LHCN-M2 (cell line): ENCODE measurements at regions not wholly inside any gene's neighbourhood (a gene's known extent, or its start where the extent isn't known, plus 50 kb on each side); places are given as distances from the start of the nearest gene placed in this dataset.
A peak's percentile ranks its signal among the peaks of the same experiment; 100 is the strongest.

Experiments used
- DNase-seq: peaks from one replicate; pipeline ENCODE4 v3.0.0-alpha.2; 2012; ENCODE audit warnings: low read depth

GRCh38 chr2:59998324-59998723, 555.1 kb downstream of the BCL11A start:
- DNase-seq, result no peak

DNA sequence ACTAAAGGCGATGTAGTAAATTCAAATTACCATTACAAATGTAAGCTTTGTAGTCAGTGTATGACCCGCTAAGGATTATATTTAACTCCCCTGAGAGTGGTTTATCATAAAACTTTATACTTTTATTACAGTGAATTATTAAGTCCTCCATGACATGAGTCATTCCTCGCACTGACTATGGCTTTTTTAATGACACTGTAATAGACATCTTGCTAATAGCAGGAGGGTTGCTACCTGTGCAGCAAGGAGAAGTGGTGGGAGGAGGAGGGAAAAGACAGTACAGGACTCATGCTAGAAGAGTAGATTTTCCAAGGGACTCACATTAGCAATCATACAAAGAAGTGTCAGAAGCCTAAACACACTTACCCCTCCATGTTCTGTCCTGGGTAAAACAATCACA, 556.1 kb downstream of the BCL11A start:
- no peak for DNase-seq

DNA sequence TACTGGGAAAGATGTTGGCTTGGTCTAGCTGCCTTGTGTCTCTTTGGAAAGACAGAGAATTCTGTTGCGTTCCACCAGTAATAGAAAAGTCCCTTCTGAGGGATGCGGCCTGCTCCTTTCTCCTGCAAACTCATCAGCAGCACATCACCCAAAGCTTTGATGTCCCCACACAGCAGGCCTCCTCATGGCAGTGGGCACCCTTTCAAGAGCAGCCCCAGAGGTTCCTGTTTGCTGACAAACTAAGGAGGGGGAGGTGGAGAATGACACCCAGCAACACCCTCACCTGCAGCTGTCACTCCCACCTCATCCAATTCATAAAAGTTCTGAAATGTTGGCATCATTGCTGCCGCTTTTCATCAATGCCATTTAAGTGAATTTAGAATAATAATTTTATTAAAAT, 556.6 kb downstream of the BCL11A start:
- no peak for DNase-seq

DNA sequence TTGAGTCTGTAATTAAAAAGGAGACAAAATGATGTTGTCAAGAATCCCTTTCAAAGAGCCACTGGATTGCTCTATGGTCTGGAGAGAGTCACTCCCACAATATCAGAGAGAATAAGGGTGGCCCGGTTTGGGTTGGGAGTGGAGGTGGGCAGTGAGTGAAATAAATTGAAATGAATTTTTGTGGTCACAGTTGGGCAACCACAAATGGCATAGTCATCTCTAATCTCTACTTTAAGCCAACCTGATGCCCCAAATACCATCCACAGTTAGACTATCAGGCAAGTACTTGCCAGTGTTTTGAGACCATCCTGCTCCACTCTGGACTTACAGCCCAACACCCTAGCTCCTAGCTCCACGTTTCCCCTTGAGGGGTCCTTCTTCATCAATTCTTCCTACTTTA, 559.7 kb downstream of the BCL11A start:
- DNase-seq, result peak; percentile 1

DNA sequence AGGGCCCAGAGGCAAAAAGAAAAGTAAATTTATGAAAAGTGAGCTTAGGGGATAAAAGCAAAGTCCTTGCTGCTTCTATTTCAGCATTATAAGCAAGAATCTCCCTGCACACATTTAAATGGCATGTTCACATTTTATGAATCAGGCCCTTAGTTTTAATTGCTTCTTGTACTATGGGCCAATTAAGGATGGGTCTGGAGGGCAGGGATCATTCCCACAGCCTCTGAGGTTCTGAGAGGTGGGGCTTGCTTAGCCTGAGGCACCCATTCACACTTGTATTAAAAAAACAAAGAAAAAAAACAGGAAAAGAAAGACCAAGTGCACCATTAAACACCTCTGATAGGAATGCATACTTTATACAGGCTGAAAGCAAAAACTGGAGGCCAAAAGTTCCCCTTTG, 565.1 kb downstream of the BCL11A start:
- no peak for DNase-seq

DNA sequence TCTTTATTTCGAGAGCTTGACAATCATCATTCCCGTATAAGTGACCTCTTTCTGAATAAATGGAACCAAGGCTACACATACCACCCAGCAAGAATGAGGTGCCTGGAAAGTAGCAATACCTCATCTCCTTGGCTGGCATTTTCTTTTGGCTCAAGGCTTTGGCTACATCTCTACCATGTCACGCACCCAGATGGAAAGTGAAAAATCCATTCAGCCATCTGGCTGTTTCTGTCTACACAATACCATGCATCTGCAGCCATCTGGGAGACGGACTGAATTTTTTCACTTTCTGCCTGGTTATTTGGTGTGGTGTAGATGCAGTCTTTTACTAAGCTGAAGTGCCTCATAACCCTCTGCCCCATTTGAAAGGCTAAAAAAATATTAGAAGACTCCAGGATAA, 566.9 kb downstream of the BCL11A start:
- DNase-seq, result no peak

DNA sequence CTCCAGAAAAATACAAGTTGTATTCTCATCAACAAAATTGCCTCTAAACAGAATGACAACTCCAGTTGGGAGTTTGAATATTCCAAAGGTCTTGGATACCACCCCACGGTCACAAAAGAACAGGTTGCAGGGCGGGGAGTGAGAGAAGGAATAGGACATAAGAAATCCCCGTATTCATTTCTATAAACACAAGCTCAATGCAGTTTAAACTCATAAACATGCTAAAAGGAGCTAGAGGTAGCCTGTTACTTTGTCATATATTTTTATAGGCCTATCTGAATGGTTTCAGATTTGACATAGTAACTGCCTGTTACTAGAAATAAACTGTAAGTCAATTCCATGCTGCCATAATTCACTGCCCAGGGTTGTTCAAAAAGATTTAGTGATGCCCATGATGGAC, 567.5 kb downstream of the BCL11A start:
- no peak for DNase-seq

- no peak for DNase-seq
These were observed 579.2 kb downstream of the BCL11A start for GRCh38 chr2:59974051-59974766.

DNA sequence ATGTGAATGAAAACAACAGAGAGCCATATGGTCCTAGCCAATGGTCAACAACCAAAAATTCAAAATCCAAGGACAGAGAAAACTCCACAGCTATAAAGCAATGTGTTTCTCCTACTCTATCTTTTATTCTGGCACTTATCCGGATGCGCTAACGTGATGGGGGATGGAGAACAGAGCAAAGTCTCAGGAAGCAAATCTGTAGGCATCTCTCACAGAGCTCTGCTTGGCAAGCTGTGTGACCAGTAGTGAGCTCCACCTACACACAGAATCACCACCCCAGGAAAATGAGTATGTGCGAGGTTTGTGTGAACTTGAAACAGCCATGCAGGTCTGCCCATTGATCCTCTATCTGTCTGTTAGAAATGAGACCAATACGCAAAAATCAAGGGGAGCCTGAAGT, 584.3 kb downstream of the BCL11A start:
- DNase-seq, result no peak

- DNase-seq, result no peak
These were observed 585.0 kb downstream of the BCL11A start for GRCh38 chr2:59968441-59968840.

DNA sequence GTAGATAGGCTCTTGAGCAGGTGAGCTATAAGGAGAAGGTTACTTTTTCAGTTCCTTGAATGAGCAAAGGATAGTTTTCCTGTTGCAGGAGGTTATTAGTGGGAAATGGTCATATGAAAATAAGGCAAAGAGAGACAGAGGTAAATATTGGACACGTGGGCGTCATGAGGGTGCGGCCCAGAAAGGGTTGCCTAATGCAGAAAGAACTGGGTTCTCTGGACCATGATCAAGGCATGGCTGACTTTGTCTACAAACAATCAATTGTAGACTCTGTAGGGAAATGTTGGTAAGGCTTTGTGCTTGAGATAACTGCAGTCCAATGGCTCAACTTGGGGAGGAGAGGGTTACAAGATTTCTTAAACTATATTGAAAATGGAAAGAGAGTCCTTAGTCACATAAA, 585.8 kb downstream of the BCL11A start:
- no peak for DNase-seq

GRCh38 chr2:59963157-59963556, 590.3 kb downstream of the BCL11A start:
- DNase-seq, result no peak

- DNase-seq, result no peak
These were observed 591.7 kb downstream of the BCL11A start for GRCh38 chr2:59961746-59962145.

- DNase-seq, result no peak
These were observed 593.5 kb downstream of the BCL11A start for GRCh38 chr2:59959944-59960343.

DNA sequence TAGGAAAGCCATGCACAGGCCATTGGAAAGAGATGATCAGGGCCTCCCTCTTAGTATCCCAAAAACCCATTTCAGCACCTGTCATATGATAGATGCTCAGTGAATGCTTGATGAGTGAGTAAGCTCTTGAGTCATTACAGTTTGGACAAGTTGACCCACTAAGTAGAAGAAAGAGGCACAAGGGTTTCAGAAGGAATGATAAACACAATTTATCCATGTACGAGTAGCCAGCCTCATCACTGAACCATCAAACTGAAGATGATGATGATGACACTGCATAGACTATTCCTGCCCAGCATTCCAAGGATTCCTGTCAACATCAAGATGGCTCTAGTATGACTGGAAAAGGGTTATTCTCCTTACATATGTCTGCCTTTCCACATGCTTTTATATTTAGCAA, 596.0 kb downstream of the BCL11A start:
- DNase-seq, result peak; percentile 38

GRCh38 chr2:59956981-59957380, 596.5 kb downstream of the BCL11A start:
- no peak for DNase-seq

DNA sequence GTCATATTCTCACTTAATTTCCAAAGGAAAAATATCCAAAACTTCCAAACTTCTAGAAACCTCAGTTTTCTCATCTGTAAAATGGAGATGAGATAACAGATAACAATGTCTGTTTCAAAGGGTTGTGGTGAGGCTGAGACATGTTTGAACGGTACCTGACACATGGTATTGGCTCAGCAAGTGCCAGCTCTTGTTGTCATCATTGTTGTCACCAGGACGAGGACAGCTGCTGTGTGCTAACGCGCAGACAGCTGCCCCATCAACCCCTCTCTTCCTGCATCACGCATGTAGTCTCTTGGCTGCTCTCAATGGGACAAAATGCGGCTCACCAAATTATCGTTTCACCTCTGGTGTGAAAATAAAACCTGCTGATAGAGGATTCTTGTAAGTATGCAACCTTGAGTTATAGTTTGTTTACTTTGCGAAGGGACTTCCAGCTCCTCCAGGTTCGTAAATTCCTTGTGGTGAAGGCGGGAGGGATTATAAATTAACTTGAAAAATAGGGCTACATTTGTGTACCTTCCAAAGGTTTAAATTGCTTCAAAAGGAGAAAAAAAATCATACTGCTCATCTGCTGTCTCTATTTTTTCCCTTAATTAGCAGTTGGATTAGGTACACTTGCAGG, 605.4 kb downstream of the BCL11A start:
- DNase-seq, result no peak

DNA sequence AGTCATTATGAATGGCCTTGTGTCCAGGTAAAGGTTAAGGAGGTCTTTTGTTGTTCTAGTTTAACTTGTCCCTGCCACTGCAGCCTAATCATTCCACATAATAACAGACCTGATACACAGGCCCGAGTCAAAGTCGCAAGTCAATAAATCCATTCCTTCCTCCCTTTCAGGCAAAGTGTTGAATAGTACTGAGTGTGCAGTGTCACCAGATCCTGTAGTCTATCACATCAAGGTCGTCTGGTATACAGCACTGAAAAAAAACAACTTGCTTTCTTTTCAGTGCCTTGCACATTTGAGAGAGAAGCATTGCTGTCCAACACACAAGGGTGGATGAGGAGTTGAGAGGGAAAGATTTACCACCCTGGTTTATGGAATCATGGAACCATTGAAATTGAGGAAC, 606.2 kb downstream of the BCL11A start:
- no peak for DNase-seq

DNA sequence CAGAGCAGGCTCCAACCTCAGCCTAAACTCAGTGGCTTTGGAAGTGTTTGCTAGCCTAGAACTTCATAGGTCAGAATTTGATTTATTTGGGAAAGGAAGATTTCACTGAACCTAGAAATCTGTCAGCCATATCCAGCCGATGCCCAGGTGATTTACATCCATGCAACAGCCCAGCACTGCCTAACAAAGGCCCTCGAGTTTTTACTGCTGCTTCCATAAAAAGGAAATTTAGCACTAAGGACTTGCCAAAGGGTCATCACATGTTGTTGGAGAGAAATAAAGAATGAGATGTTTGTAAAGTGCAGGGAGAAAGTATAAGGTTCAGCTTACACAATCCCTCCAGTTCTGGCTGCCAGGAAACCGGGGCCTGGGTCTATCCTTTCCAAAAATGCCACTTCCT, 614.2 kb downstream of the BCL11A start:
- DNase-seq, result no peak

- DNase-seq, result no peak
These were observed 615.3 kb downstream of the BCL11A start for GRCh38 chr2:59938181-59938580.

DNA sequence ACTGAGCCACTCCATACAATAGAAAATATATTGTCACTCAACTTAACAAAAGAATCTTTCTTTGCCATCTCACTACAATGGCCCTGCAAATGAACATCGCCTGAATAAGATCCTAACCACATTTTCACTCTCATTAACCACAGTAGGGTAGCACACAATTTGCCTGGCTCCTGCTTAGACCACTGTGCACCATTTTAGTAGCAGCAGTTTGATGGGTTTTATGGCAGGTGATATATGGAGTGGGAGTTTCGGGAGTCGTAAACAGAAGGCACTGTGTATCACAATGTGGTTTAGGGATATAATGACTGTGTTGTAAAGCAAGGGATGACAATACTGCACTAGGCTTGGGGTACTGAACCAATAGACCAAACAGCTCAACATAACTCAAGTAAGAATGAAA, 617.4 kb downstream of the BCL11A start:
- DNase-seq, result no peak

- DNase-seq, result no peak
These were observed 618.4 kb downstream of the BCL11A start for GRCh38 chr2:59935005-59935404.

GRCh38 chr2:59933948-59934347, 619.5 kb downstream of the BCL11A start:
- no peak for DNase-seq

GRCh38 chr2:59932341-59932740, 621.1 kb downstream of the BCL11A start:
- DNase-seq, result no peak
